Mucosa of rectum (tissue), 2 donors: ENCODE measurements at regions not wholly inside any gene's neighbourhood (a gene's known extent, or its start where the extent isn't known, plus 50 kb on each side); places are given as distances from the start of the nearest gene placed in this dataset.

Source experiments
- H3K27ac ChIP-seq, 2 donors: one replicate each; pipeline ENCODE4 v1.7.0; 2013; ENCODE audit warnings: inconsistent platforms in 2 of 2, low read depth in 2 of 2, low read length in 2 of 2
- H3K27me3 ChIP-seq, 2 donors: one replicate each; pipeline ENCODE4 v1.7.0; 2013; ENCODE audit warnings: low read length in 2 of 2; ENCODE audit not compliant: control insufficient read depth in 2 of 2, insufficient read depth in 2 of 2
- H3K36me3 ChIP-seq, 2 donors: one replicate each; pipeline ENCODE4 v1.7.0; 2013; ENCODE audit warnings: low read length in 2 of 2; ENCODE audit not compliant: control insufficient read depth in 2 of 2, insufficient read depth in 2 of 2
- H3K4me1 ChIP-seq, 2 donors: one replicate each; pipeline ENCODE4 v1.7.0; 2013; ENCODE audit warnings: low read length in 2 of 2, mild to moderate bottlenecking in 1 of 2; ENCODE audit not compliant: control insufficient read depth in 2 of 2, insufficient read depth in 2 of 2
- H3K4me3 ChIP-seq, 2 donors: one replicate each; pipeline ENCODE4 v1.7.0; 2013; ENCODE audit warnings: low read length in 2 of 2
- H3K9ac ChIP-seq, 2 donors: one replicate each; pipeline ENCODE4 v1.7.0; 2013; ENCODE audit warnings: low read length in 2 of 2, low read depth in 1 of 2, mild to moderate bottlenecking in 1 of 2
- H3K9me3 ChIP-seq, 2 donors: one replicate each; pipeline ENCODE4 v1.7.0; 2013; ENCODE audit warnings: low read length in 2 of 2; ENCODE audit not compliant: control insufficient read depth in 2 of 2
- donor health status: healthy.
- donor health status: Normal muscosa, but diverticular disease.

DNA sequence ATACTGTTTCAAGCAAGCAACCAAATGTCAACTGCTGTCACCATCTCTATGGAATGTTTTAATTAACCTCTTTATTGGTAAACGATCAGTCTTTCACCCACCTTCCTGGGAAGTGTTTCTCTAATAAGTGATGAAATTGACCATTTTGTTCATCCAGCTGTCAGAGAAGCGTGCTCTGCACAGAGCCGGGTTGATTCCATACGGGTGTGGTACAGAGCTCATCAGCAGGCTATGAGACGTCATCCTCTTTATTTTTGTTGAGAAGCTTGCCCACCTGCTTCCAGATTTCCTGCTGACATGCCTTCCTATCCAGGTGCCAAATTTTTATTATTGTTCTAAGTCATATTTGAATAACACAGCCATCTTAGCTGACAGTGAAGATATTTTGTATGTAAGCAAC lies 482.5 kb downstream of the RWDD3 start:
- H3K27ac ChIP-seq: no peak overlapping the region
- H3K36me3 ChIP-seq: no peaks in the 10 kb centered on the region
- H3K27me3 ChIP-seq: no peaks in the 10 kb centered on the region
- no peaks in the 10 kb centered on the region for H3K9me3 ChIP-seq
- no peak overlapping the region for H3K4me3 ChIP-seq
- H3K4me1 ChIP-seq: no peaks in the 10 kb centered on the region
- H3K9ac ChIP-seq: no peak overlapping the region

DNA sequence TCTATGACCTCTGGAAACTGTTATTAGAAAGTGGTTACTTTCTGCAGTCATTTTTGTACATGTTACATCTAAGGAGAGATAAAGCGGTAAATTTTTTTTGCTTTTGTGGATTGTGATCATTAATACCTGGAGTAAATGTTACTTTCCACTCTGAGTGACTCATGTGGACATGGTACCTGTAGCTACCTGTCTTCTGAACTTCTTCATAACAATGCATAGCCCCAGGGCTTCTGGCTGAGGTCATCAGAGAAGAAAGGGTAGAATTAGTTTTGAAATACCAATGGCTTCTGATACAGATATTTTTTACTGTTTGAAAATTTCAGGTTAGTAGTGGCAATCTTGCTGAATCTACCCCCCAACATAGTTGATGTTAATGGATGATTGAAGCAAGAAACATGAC lies 489.3 kb downstream of the RWDD3 start:
- H3K36me3 ChIP-seq: no peaks in the 10 kb centered on the region
- H3K9ac ChIP-seq: no peak overlapping the region
- no peak overlapping the region for H3K27ac ChIP-seq
- no peaks in the 10 kb centered on the region for H3K9me3 ChIP-seq
- H3K4me3 ChIP-seq: no peak overlapping the region
- H3K4me1 ChIP-seq: no peaks in the 10 kb centered on the region
- no peaks in the 10 kb centered on the region for H3K27me3 ChIP-seq

DNA sequence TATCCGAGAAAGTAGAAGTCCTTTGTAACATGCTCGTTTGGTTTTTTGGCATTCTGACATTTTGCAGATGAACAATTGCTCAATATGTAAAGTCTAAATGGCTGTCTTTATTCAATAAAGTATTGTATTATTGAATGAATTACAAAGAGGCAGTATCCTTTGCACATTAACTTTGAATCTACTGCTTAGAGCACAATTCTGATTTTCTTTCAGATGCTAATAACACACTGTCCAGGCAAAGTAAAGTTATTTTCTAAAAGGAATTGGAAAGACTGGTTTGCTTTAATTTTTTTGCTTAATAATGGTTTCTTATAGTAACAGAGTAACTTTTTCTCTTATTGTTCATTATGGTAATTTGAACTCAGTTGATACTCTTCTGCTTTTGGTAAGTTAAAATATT lies 494.8 kb downstream of the RWDD3 start:
- H3K9me3 ChIP-seq: no peaks in the 10 kb centered on the region
- no peak overlapping the region for H3K4me3 ChIP-seq
- H3K9ac ChIP-seq: no peak overlapping the region
- no peaks in the 10 kb centered on the region for H3K36me3 ChIP-seq
- no peak overlapping the region for H3K27ac ChIP-seq
- no peaks in the 10 kb centered on the region for H3K27me3 ChIP-seq
- no peaks in the 10 kb centered on the region for H3K4me1 ChIP-seq

DNA sequence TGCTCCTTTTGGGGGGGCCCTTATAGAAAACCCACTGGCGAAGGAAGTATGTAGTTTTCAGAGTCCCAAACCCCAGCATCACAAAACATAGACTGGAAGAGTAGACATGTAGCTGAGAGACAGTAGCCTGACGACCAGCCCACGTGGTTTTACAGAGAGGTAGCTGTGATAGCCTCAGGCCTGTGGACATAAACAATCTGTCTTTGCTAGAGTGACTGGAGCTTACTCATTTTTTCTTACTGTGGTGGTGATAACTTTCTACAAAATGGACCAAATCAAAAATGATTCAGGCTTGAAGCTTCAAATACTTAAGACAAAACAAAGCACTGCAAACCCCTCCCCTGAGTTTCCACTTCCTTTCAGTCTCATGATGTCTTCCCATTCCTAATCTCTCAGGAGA lies 497.0 kb downstream of the RWDD3 start:
- H3K27me3 ChIP-seq: no peaks in the 10 kb centered on the region
- no peak overlapping the region for H3K4me3 ChIP-seq
- H3K4me1 ChIP-seq: no peaks in the 10 kb centered on the region
- H3K36me3 ChIP-seq: no peaks in the 10 kb centered on the region
- no peaks in the 10 kb centered on the region for H3K9me3 ChIP-seq
- no peak overlapping the region for H3K9ac ChIP-seq
- H3K27ac ChIP-seq: no peak overlapping the region

DNA sequence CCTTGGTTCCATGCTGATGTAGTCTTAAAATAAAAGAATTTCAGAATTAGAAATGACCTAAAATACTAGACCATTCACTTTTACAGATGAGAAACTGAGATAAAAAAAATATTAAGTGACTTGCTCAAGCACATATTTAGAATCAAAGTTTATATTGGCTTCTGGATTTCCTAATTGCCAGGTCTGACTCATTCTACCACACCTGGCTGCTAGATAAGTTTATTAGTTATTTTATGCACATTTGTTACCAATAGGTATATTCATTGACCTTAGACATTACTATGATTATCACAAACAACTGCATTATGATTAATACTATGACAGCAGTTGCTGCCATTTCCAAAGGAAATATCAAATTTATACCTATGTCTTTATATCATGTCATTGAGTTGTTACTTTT lies 497.5 kb downstream of the RWDD3 start:
- no peaks in the 10 kb centered on the region for H3K9me3 ChIP-seq
- H3K27ac ChIP-seq: no peak overlapping the region
- H3K9ac ChIP-seq: no peak overlapping the region
- H3K27me3 ChIP-seq: no peaks in the 10 kb centered on the region
- no peaks in the 10 kb centered on the region for H3K4me1 ChIP-seq
- no peak overlapping the region for H3K4me3 ChIP-seq
- no peaks in the 10 kb centered on the region for H3K36me3 ChIP-seq

DNA sequence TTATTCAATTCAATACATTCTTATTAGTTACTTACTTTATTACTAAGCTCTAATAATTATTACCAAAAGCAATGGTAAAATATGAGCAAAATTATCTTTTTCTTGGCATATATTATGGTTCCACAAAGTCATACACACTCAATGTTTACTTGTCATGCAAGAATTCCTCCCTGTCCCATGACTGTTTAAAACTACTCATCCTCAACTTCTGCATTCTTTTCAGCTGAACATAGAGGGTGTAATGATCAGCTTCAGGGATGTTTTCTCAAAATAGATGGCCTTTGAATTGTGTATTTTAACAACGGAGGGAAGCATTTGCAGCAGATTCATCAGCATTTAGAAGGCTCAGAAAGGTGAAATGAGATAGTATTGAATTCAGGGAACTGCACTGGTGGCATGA lies 499.0 kb downstream of the RWDD3 start:
- H3K4me1 ChIP-seq: no peaks in the 10 kb centered on the region
- H3K27me3 ChIP-seq: no peaks in the 10 kb centered on the region
- no peaks in the 10 kb centered on the region for H3K36me3 ChIP-seq
- H3K9ac ChIP-seq: no peak overlapping the region
- no peaks in the 10 kb centered on the region for H3K9me3 ChIP-seq
- no peak overlapping the region for H3K27ac ChIP-seq
- no peak overlapping the region for H3K4me3 ChIP-seq

DNA sequence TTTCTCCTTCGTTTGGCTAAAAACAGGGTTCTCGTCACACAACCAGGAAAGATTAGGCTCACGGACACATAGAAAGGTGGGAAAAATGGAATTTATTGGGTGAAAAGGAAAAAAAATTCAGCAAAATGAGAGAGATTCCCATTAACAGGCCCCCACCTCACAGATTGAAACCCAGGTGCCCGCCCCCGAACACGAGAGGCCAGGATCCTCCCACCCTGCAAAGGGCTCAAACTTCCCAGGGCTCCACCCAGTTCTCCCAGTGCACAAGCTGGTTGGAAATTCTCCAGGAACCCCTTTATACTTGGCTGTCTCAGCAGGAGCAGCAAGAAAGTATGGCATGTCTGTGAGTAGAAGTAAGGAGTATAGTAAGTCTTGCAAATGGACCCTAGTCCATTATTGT lies 499.7 kb downstream of the RWDD3 start:
- no peak overlapping the region for H3K27ac ChIP-seq
- H3K9ac ChIP-seq: no peak overlapping the region
- H3K9me3 ChIP-seq: peaks cover 0 to 2% of the 10 kb centered on the region in 2 donors
- H3K27me3 ChIP-seq: no peaks in the 10 kb centered on the region
- H3K36me3 ChIP-seq: no peaks in the 10 kb centered on the region
- H3K4me1 ChIP-seq: no peaks in the 10 kb centered on the region
- no peak overlapping the region for H3K4me3 ChIP-seq

DNA sequence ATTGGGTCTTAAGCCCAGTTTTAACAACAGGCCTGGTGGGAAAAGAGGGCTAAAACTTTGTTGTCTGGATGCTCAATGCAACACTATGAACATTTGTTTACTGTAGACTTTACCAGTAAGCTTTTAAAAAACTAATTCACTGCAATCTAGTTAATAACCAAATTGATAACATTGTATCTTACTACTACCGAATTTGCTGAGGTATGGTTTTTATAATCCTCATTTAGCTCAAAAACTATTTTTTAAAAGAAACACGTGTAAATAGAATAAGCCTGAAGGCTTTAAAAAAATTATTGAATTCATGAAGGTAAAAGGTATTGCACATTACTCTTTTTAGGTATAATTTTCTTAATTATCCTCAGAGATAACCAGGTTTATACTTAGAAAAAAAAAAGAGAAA lies 500.6 kb downstream of the RWDD3 start:
- no peak overlapping the region for H3K27ac ChIP-seq
- H3K4me3 ChIP-seq: no peak overlapping the region
- H3K36me3 ChIP-seq: no peaks in the 10 kb centered on the region
- H3K9ac ChIP-seq: no peak overlapping the region
- H3K27me3 ChIP-seq: no peaks in the 10 kb centered on the region
- H3K4me1 ChIP-seq: no peaks in the 10 kb centered on the region
- H3K9me3 ChIP-seq: peaks cover 0 to 2% of the 10 kb centered on the region in 2 donors

DNA sequence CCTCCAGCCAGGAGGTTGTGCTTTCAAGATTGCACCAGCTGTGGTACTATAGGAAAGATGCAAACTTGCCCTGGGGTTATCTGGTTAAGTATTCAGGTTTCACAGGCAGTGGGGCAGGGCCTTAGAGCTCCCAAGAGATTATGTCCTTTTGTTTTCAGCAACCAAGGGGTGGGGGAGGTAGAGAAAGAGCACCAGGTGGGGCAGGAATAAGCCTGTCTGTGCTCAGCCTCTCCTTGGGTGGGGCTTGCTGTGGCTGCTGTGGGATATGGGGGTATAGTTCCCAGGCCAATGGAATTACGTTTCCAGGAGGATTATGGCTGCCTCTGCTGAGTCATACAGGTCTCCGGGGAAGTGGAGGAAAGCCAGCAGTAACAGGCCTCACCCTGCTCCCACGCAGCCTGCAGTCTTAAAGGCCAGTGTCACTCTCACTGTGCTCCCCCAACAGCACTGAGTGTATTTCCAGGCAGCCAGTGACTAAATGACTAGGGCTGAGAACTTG lies 508.6 kb downstream of the RWDD3 start:
- Histone ChIP-seq H3K27me3 (no peaks in the 10 kb centered on the region), H3K36me3 (no peaks in the 10 kb centered on the region), H3K9ac (no peak overlapping the region), H3K9me3 (peaks cover 0 to 2% of the 10 kb centered on the region in 2 donors), H3K4me1 (no peaks in the 10 kb centered on the region), H3K27ac (no peak overlapping the region), H3K4me3 (no peak overlapping the region)

DNA sequence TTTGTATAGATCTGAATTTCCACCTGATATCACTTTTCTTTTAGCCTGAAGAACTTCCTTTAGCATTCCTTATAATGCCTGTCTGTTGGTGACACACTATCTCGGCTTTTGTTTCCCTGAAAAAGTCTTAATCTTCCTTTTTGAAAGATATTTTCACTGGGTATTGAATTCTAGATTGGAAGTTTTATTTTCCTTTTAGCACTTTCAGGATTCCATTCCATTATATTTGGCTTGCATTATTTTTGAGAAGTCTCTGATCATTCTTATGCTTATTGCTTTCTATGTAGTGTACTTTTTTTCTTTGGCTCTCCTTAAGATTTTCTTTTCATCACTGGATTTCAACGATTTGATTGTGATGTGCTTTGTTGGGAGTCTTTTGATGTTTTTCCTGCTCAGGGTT lies 510.7 kb downstream of the RWDD3 start:
- Histone ChIP-seq H3K4me1 (no peaks in the 10 kb centered on the region), H3K36me3 (no peaks in the 10 kb centered on the region), H3K27me3 (no peaks in the 10 kb centered on the region), H3K4me3 (no peak overlapping the region), H3K9me3 (no peaks in the 10 kb centered on the region), H3K9ac (no peak overlapping the region), H3K27ac (no peak overlapping the region)
